ENCODE measurements at regions not wholly inside any gene's neighbourhood (a gene's known extent, or its start where the extent isn't known, plus 50 kb on each side); places are given as distances from the start of the nearest gene placed in this dataset.

GRCh38 chr12:124111006-124111405, 138.0 kb downstream of the ZNF664 start:
- no peak for ATAC-seq (replicated peaks in 1 of 4)
- H3K27me3 ChIP-seq (replicated peaks in 1 of 2; ENCODE audit: control insufficient read depth in 2 of 2, extremely low read depth in 1 of 2, insufficient read depth in 2 of 2, low read length in 1 of 2) = peaks cover 0 to 4% of the 10 kb centered on the region in 2 experiments
- no peaks in the 10 kb centered on the region for H3K36me3 ChIP-seq (ENCODE audit: control insufficient read depth in 2 of 2, extremely low read depth in 1 of 2, insufficient read depth in 1 of 2, low read length in 1 of 2)
- no peak for DNase-seq
- no peaks in the 10 kb centered on the region for H3K4me1 ChIP-seq (ENCODE audit: control insufficient read depth in 1 of 2, extremely low read depth in 1 of 2, insufficient read depth in 2 of 2, low read length in 2 of 2)
- WGBS (ENCODE audit: insufficient coverage) = 93% methylated on average over 3 of the region's 5 CpGs
- ChIA-PET POLR2A (no interaction called here), CTCF (no interaction called here)
- H3K27ac ChIP-seq (ENCODE audit: low read length) = no peak overlapping the region
- H3K4me3 Mint-ChIP-seq = no peak overlapping the region
- H3K27ac Mint-ChIP-seq = no peak overlapping the region
- H3K9me3 Mint-ChIP-seq = peaks cover 0 to 3% (median 0%) of the 10 kb centered on the region in 3 donors
- no peak overlapping the region for H3K4me3 ChIP-seq (ENCODE audit: control insufficient read depth in 1 of 2, extremely low read depth in 1 of 2, low read length in 1 of 2)
- no peaks in the 10 kb centered on the region for H3K4me1 Mint-ChIP-seq
- H3K36me3 Mint-ChIP-seq = no peaks in the 10 kb centered on the region
- H3K9me3 ChIP-seq = no peaks in the 10 kb centered on the region
- H3K27me3 Mint-ChIP-seq = peaks cover 0 to 5% of the 10 kb centered on the region in 2 donors

GRCh38 chr12:124114316-124114715, 141.3 kb downstream of the ZNF664 start:
- WGBS (ENCODE audit: insufficient coverage) = no CpG with 5 or more reads among the region's 2 CpGs
- Mint-ChIP-seq H3K27ac (no peak overlapping the region), H3K4me1 (no peaks in the 10 kb centered on the region), H3K27me3 (peaks cover 0 to 15% of the 10 kb centered on the region in 2 donors), H3K4me3 (no peak overlapping the region), H3K36me3 (no peaks in the 10 kb centered on the region), H3K9me3 (no peaks in the 10 kb centered on the region)
- Histone ChIP-seq H3K27ac (ENCODE audit: low read length) (no peak overlapping the region), H3K36me3 (ENCODE audit: control insufficient read depth in 2 of 2, extremely low read depth in 1 of 2, insufficient read depth in 1 of 2, low read length in 1 of 2) (no peaks in the 10 kb centered on the region), H3K9me3 (no peaks in the 10 kb centered on the region), H3K4me3 (ENCODE audit: control insufficient read depth in 1 of 2, extremely low read depth in 1 of 2, low read length in 1 of 2) (no peak overlapping the region), H3K27me3 (replicated peaks in 1 of 2; ENCODE audit: control insufficient read depth in 2 of 2, extremely low read depth in 1 of 2, insufficient read depth in 2 of 2, low read length in 1 of 2) (peaks cover 0 to 16% of the 10 kb centered on the region in 2 experiments), H3K4me1 (ENCODE audit: control insufficient read depth in 1 of 2, extremely low read depth in 1 of 2, insufficient read depth in 2 of 2, low read length in 2 of 2) (no peaks in the 10 kb centered on the region)
- DNase-seq (no peak), ATAC-seq (replicated peaks in 1 of 4) (no peak)
- ChIA-PET CTCF (no interaction called here), POLR2A (no interaction called here)

GRCh38 chr12:124115496-124115895, 142.5 kb downstream of the ZNF664 start:
- no peaks in the 10 kb centered on the region for H3K4me1 Mint-ChIP-seq
- ChIA-PET POLR2A (no interaction called here), CTCF (no interaction called here)

GRCh38 chr12:124115976-124116690, 143.1 kb downstream of the ZNF664 start:
- Mint-ChIP-seq H3K4me1 (no peaks in the 10 kb centered on the region), H3K27ac (no peak overlapping the region), H3K36me3 (no peaks in the 10 kb centered on the region), H3K9me3 (no peaks in the 10 kb centered on the region), H3K4me3 (no peak overlapping the region), H3K27me3 (peaks cover 0 to 15% of the 10 kb centered on the region in 2 donors)
- Histone ChIP-seq H3K27me3 (replicated peaks in 1 of 2; ENCODE audit: control insufficient read depth in 2 of 2, extremely low read depth in 1 of 2, insufficient read depth in 2 of 2, low read length in 1 of 2) (peaks cover 0 to 18% of the 10 kb centered on the region in 2 experiments), H3K4me3 (ENCODE audit: control insufficient read depth in 1 of 2, extremely low read depth in 1 of 2, low read length in 1 of 2) (no peak overlapping the region), H3K36me3 (ENCODE audit: control insufficient read depth in 2 of 2, extremely low read depth in 1 of 2, insufficient read depth in 1 of 2, low read length in 1 of 2) (no peaks in the 10 kb centered on the region), H3K27ac (ENCODE audit: low read length) (no peak overlapping the region), H3K9me3 (no peaks in the 10 kb centered on the region), H3K4me1 (ENCODE audit: control insufficient read depth in 1 of 2, extremely low read depth in 1 of 2, insufficient read depth in 2 of 2, low read length in 2 of 2) (no peaks in the 10 kb centered on the region)
- WGBS (ENCODE audit: insufficient coverage) = 90% methylated on average over 13 of the region's 16 CpGs
- ChIA-PET CTCF (no interaction called here), POLR2A (no interaction called here)
- DNase-seq (no peak), ATAC-seq (replicated peaks in 1 of 4) (no peak)

More at GRCh38 chr12:124115496-124115895, 142.5 kb downstream of the ZNF664 start:
- Mint-ChIP-seq H3K9me3 (no peaks in the 10 kb centered on the region), H3K27me3 (peaks cover 0 to 15% of the 10 kb centered on the region in 2 donors), H3K27ac (no peak overlapping the region), H3K36me3 (no peaks in the 10 kb centered on the region), H3K4me3 (no peak overlapping the region)
- WGBS (ENCODE audit: insufficient coverage) = 86% methylated on average over 10 of the region's 11 CpGs
- Histone ChIP-seq H3K27ac (ENCODE audit: low read length) (no peak overlapping the region), H3K36me3 (ENCODE audit: control insufficient read depth in 2 of 2, extremely low read depth in 1 of 2, insufficient read depth in 1 of 2, low read length in 1 of 2) (no peaks in the 10 kb centered on the region), H3K4me3 (ENCODE audit: control insufficient read depth in 1 of 2, extremely low read depth in 1 of 2, low read length in 1 of 2) (no peak overlapping the region), H3K27me3 (replicated peaks in 1 of 2; ENCODE audit: control insufficient read depth in 2 of 2, extremely low read depth in 1 of 2, insufficient read depth in 2 of 2, low read length in 1 of 2) (peaks cover 0 to 18% of the 10 kb centered on the region in 2 experiments), H3K4me1 (ENCODE audit: control insufficient read depth in 1 of 2, extremely low read depth in 1 of 2, insufficient read depth in 2 of 2, low read length in 2 of 2) (no peaks in the 10 kb centered on the region), H3K9me3 (no peaks in the 10 kb centered on the region)
- ATAC-seq (replicated peaks in 1 of 4) (no peak), DNase-seq (no peak)

GRCh38 chr12:124120739-124121138, 147.7 kb downstream of the ZNF664 start:
- Histone ChIP-seq H3K36me3 (ENCODE audit: control insufficient read depth in 2 of 2, extremely low read depth in 1 of 2, insufficient read depth in 1 of 2, low read length in 1 of 2) (no peaks in the 10 kb centered on the region), H3K27me3 (replicated peaks in 1 of 2; ENCODE audit: control insufficient read depth in 2 of 2, extremely low read depth in 1 of 2, insufficient read depth in 2 of 2, low read length in 1 of 2) (peaks cover 0 to 28% of the 10 kb centered on the region in 2 experiments), H3K9me3 (no peaks in the 10 kb centered on the region), H3K4me3 (ENCODE audit: control insufficient read depth in 1 of 2, extremely low read depth in 1 of 2, low read length in 1 of 2) (no peak overlapping the region), H3K27ac (ENCODE audit: low read length) (no peak overlapping the region), H3K4me1 (ENCODE audit: control insufficient read depth in 1 of 2, extremely low read depth in 1 of 2, insufficient read depth in 2 of 2, low read length in 2 of 2) (no peaks in the 10 kb centered on the region)
- ChIA-PET POLR2A (no interaction called here), CTCF (no interaction called here)
- H3K9me3 Mint-ChIP-seq = no peaks in the 10 kb centered on the region
- H3K36me3 Mint-ChIP-seq = no peaks in the 10 kb centered on the region
- no peaks in the 10 kb centered on the region for H3K4me1 Mint-ChIP-seq
- no peak overlapping the region for H3K27ac Mint-ChIP-seq
- H3K27me3 Mint-ChIP-seq = peaks cover 5 to 18% of the 10 kb centered on the region in 2 donors
- WGBS (ENCODE audit: insufficient coverage) = 87% methylated on average over 3 of the region's 6 CpGs
- no peak for ATAC-seq (replicated peaks in 1 of 4)
- DNase-seq = no peak
- no peak overlapping the region for H3K4me3 Mint-ChIP-seq

GRCh38 chr12:124122722-124123121, 149.7 kb downstream of the ZNF664 start:
- H3K4me3 Mint-ChIP-seq = no peak overlapping the region

More at GRCh38 chr12:124122722-124123121, 149.7 kb downstream of the ZNF664 start:
- Mint-ChIP-seq H3K27ac (no peak overlapping the region), H3K9me3 (no peaks in the 10 kb centered on the region), H3K4me1 (no peaks in the 10 kb centered on the region), H3K36me3 (no peaks in the 10 kb centered on the region), H3K27me3 (peaks cover 5 to 14% of the 10 kb centered on the region in 2 donors)
- ChIA-PET POLR2A (no interaction called here), CTCF (no interaction called here)
- no peaks in the 10 kb centered on the region for H3K36me3 ChIP-seq (ENCODE audit: control insufficient read depth in 2 of 2, extremely low read depth in 1 of 2, insufficient read depth in 1 of 2, low read length in 1 of 2)
- ATAC-seq (replicated peaks in 1 of 4) (no peak), DNase-seq (no peak)
- H3K4me3 ChIP-seq (ENCODE audit: control insufficient read depth in 1 of 2, extremely low read depth in 1 of 2, low read length in 1 of 2) = no peak overlapping the region
- H3K9me3 ChIP-seq = no peaks in the 10 kb centered on the region
- H3K27me3 ChIP-seq (replicated peaks in 1 of 2; ENCODE audit: control insufficient read depth in 2 of 2, extremely low read depth in 1 of 2, insufficient read depth in 2 of 2, low read length in 1 of 2) = peaks cover 0 to 27% of the 10 kb centered on the region in 2 experiments
- H3K4me1 ChIP-seq (ENCODE audit: control insufficient read depth in 1 of 2, extremely low read depth in 1 of 2, insufficient read depth in 2 of 2, low read length in 2 of 2) = no peaks in the 10 kb centered on the region
- H3K27ac ChIP-seq (ENCODE audit: low read length) = no peak overlapping the region
- 76% methylated on average over 2 of the region's 9 CpGs for WGBS (ENCODE audit: insufficient coverage)

Data from T-cell (primary cell).